ENCODE measurements at regions not wholly inside any gene's neighbourhood (a gene's known extent, or its start where the extent isn't known, plus 50 kb on each side); places are given as distances from the start of the nearest gene placed in this dataset.
"Not testable (repeated sequence)": the region's sequence is repeated elsewhere in the genome, so short reads cannot be mapped to it uniquely, and the experiment has no call there.

GRCh38 chr6:27836141-27836782 lies 75.9 kb downstream of the OR2B2 start:
- H3K23ac ChIP-seq (ENCODE audit: low read depth, low read length, poor library complexity): no peak overlapping the region
- H3K9ac ChIP-seq (ENCODE audit: low read depth, low read length, poor library complexity): no peak overlapping the region
- H3K18ac ChIP-seq (ENCODE audit: low read length): no peak overlapping the region
- 100% methylated on average over 1 of the region's 3 CpGs; no CpG with 5 or more reads in 1 of the 2 donors for WGBS, 2 donors (ENCODE audit: extremely low coverage in 2 of 2, insufficient read length in 2 of 2, insufficient replicate concordance in 1 of 2)
- no peak overlapping the region for H2BK15ac ChIP-seq (ENCODE audit: low read length)
- no peaks in the 10 kb centered on the region for H3K27me3 ChIP-seq (ENCODE audit: control insufficient read depth in 3 of 3, insufficient read depth in 3 of 3, low read depth in 1 of 3, low read length in 3 of 3)
- no peak overlapping the region for H3K14ac ChIP-seq (ENCODE audit: low read length)
- H2BK120ac ChIP-seq (ENCODE audit: low read depth, low read length): no peak overlapping the region
- H2BK12ac ChIP-seq (ENCODE audit: low read length): no peak overlapping the region
- no peak overlapping the region for H4K8ac ChIP-seq (ENCODE audit: low read depth, low read length)
- no peaks in the 10 kb centered on the region for H3K9me3 ChIP-seq (replicated peaks in 1 of 2; ENCODE audit: control insufficient read depth in 2 of 2, insufficient read depth in 1 of 2, low read depth in 1 of 2, low read length in 2 of 2)
- no peak overlapping the region for H2BK5ac ChIP-seq (ENCODE audit: low read length)
- no peak overlapping the region for H2AFZ ChIP-seq (ENCODE audit: low read length)
- H3K27ac ChIP-seq (replicated peaks; ENCODE audit: low read length): peak overlapping the region; percentile 81
- peak overlapping the region; percentile 54 for H3K4me2 ChIP-seq (ENCODE audit: insufficient read depth, low read length, poor library complexity, severe bottlenecking)
- peak overlapping the region; percentile 70 to 83 for H3K4me3 ChIP-seq (ENCODE audit: low read length in 2 of 2)
- H3K4me1 ChIP-seq (ENCODE audit: control insufficient read depth in 2 of 2, insufficient read depth in 1 of 2, low read depth in 1 of 2, low read length in 2 of 2): peaks cover 0 to 3% of the 10 kb centered on the region in 2 donors
- DNase-seq (ENCODE audit: low spot score): no peak
- H3K36me3 ChIP-seq (replicated peaks in 1 of 2; ENCODE audit: control insufficient read depth in 2 of 2, insufficient read depth in 2 of 2, low read length in 2 of 2): peaks cover 0 to 3% of the 10 kb centered on the region in 2 donors
- H2AK5ac ChIP-seq (ENCODE audit: low read depth, low read length): no peak overlapping the region
- H4K91ac ChIP-seq (ENCODE audit: low read depth, low read length, poor library complexity): no peak overlapping the region
- no peaks in the 10 kb centered on the region for H3K79me1 ChIP-seq (ENCODE audit: low read depth, low read length)
- H3K4ac ChIP-seq (ENCODE audit: low read length): no peak overlapping the region

GRCh38 chr6:27834879-27835549 lies 77.2 kb downstream of the OR2B2 start:
- Histone ChIP-seq H3K4me1 (ENCODE audit: control insufficient read depth in 2 of 2, insufficient read depth in 1 of 2, low read depth in 1 of 2, low read length in 2 of 2) (peaks cover 0 to 3% of the 10 kb centered on the region in 2 donors), H3K4me2 (ENCODE audit: insufficient read depth, low read length, poor library complexity, severe bottlenecking) (no peak overlapping the region), H3K9ac (ENCODE audit: low read depth, low read length, poor library complexity) (no peak overlapping the region), H3K4ac (ENCODE audit: low read length) (no peak overlapping the region), H3K27me3 (ENCODE audit: control insufficient read depth in 3 of 3, insufficient read depth in 3 of 3, low read depth in 1 of 3, low read length in 3 of 3) (no peaks in the 10 kb centered on the region), H4K91ac (ENCODE audit: low read depth, low read length, poor library complexity) (no peak overlapping the region), H3K79me1 (ENCODE audit: low read depth, low read length) (no peaks in the 10 kb centered on the region), H3K14ac (ENCODE audit: low read length) (no peak overlapping the region), H2AFZ (ENCODE audit: low read length) (no peak overlapping the region), H2BK15ac (ENCODE audit: low read length) (no peak overlapping the region), H3K27ac (replicated peaks; ENCODE audit: low read length) (no peak overlapping the region), H3K4me3 (ENCODE audit: low read length in 2 of 2) (no peak overlapping the region), H3K36me3 (replicated peaks in 1 of 2; ENCODE audit: control insufficient read depth in 2 of 2, insufficient read depth in 2 of 2, low read length in 2 of 2) (peaks cover 0 to 3% of the 10 kb centered on the region in 2 donors), H2BK120ac (ENCODE audit: low read depth, low read length) (no peak overlapping the region), H3K18ac (ENCODE audit: low read length) (no peak overlapping the region), H4K8ac (ENCODE audit: low read depth, low read length) (no peak overlapping the region), H2BK12ac (ENCODE audit: low read length) (no peak overlapping the region), H2BK5ac (ENCODE audit: low read length) (no peak overlapping the region), H3K23ac (ENCODE audit: low read depth, low read length, poor library complexity) (no peak overlapping the region), H2AK5ac (ENCODE audit: low read depth, low read length) (no peak overlapping the region), H3K9me3 (replicated peaks in 1 of 2; ENCODE audit: control insufficient read depth in 2 of 2, insufficient read depth in 1 of 2, low read depth in 1 of 2, low read length in 2 of 2) (no peaks in the 10 kb centered on the region)
- WGBS, 2 donors (ENCODE audit: extremely low coverage in 2 of 2, insufficient read length in 2 of 2, insufficient replicate concordance in 1 of 2): no CpG with 5 or more reads among the region's 4 CpGs
- no peak for DNase-seq (ENCODE audit: low spot score)

GRCh38 chr6:27834384-27834783 lies 77.8 kb downstream of the OR2B2 start:
- no peak overlapping the region for H3K14ac ChIP-seq (ENCODE audit: low read length)
- no peaks in the 10 kb centered on the region for H3K79me1 ChIP-seq (ENCODE audit: low read depth, low read length)
- H2AFZ ChIP-seq (ENCODE audit: low read length): no peak overlapping the region
- no peak overlapping the region for H2BK5ac ChIP-seq (ENCODE audit: low read length)
- no peak overlapping the region for H2AK5ac ChIP-seq (ENCODE audit: low read depth, low read length)
- no peak for DNase-seq (ENCODE audit: low spot score)
- no peak overlapping the region for H3K4me2 ChIP-seq (ENCODE audit: insufficient read depth, low read length, poor library complexity, severe bottlenecking)
- peaks cover 0 to 3% of the 10 kb centered on the region in 2 donors for H3K36me3 ChIP-seq (replicated peaks in 1 of 2; ENCODE audit: control insufficient read depth in 2 of 2, insufficient read depth in 2 of 2, low read length in 2 of 2)
- H3K4ac ChIP-seq (ENCODE audit: low read length): no peak overlapping the region
- no peak overlapping the region for H2BK120ac ChIP-seq (ENCODE audit: low read depth, low read length)
- H2BK15ac ChIP-seq (ENCODE audit: low read length): no peak overlapping the region
- no peak overlapping the region for H3K23ac ChIP-seq (ENCODE audit: low read depth, low read length, poor library complexity)
- WGBS, 2 donors (ENCODE audit: extremely low coverage in 2 of 2, insufficient read length in 2 of 2, insufficient replicate concordance in 1 of 2): no CpG with 5 or more reads among the region's 1 CpG
- no peaks in the 10 kb centered on the region for H3K27me3 ChIP-seq (ENCODE audit: control insufficient read depth in 3 of 3, insufficient read depth in 3 of 3, low read depth in 1 of 3, low read length in 3 of 3)
- H4K8ac ChIP-seq (ENCODE audit: low read depth, low read length): no peak overlapping the region
- no peaks in the 10 kb centered on the region for H3K9me3 ChIP-seq (replicated peaks in 1 of 2; ENCODE audit: control insufficient read depth in 2 of 2, insufficient read depth in 1 of 2, low read depth in 1 of 2, low read length in 2 of 2)
- H3K27ac ChIP-seq (replicated peaks; ENCODE audit: low read length): no peak overlapping the region
- no peak overlapping the region for H4K91ac ChIP-seq (ENCODE audit: low read depth, low read length, poor library complexity)
- H3K9ac ChIP-seq (ENCODE audit: low read depth, low read length, poor library complexity): no peak overlapping the region
- H3K4me1 ChIP-seq (ENCODE audit: control insufficient read depth in 2 of 2, insufficient read depth in 1 of 2, low read depth in 1 of 2, low read length in 2 of 2): no peaks in the 10 kb centered on the region
- no peak overlapping the region for H2BK12ac ChIP-seq (ENCODE audit: low read length)
- H3K4me3 ChIP-seq (ENCODE audit: low read length in 2 of 2): no peak overlapping the region
- H3K18ac ChIP-seq (ENCODE audit: low read length): no peak overlapping the region

GRCh38 chr6:27831434-27832081 lies 80.6 kb downstream of the OR2B2 start:
- not testable (repeated sequence) for H3K27me3 ChIP-seq (ENCODE audit: control insufficient read depth in 3 of 3, insufficient read depth in 3 of 3, low read depth in 1 of 3, low read length in 3 of 3); DNase-seq (ENCODE audit: low spot score); H3K9me3 ChIP-seq (replicated peaks in 1 of 2; ENCODE audit: control insufficient read depth in 2 of 2, insufficient read depth in 1 of 2, low read depth in 1 of 2, low read length in 2 of 2); H2BK120ac ChIP-seq (ENCODE audit: low read depth, low read length); H3K4ac ChIP-seq (ENCODE audit: low read length); H3K14ac ChIP-seq (ENCODE audit: low read length); H2AK5ac ChIP-seq (ENCODE audit: low read depth, low read length); H4K8ac ChIP-seq (ENCODE audit: low read depth, low read length); H3K36me3 ChIP-seq (replicated peaks in 1 of 2; ENCODE audit: control insufficient read depth in 2 of 2, insufficient read depth in 2 of 2, low read length in 2 of 2); H3K9ac ChIP-seq (ENCODE audit: low read depth, low read length, poor library complexity); H3K18ac ChIP-seq (ENCODE audit: low read length); H4K91ac ChIP-seq (ENCODE audit: low read depth, low read length, poor library complexity); H2BK12ac ChIP-seq (ENCODE audit: low read length); H3K23ac ChIP-seq (ENCODE audit: low read depth, low read length, poor library complexity); H3K4me1 ChIP-seq (ENCODE audit: control insufficient read depth in 2 of 2, insufficient read depth in 1 of 2, low read depth in 1 of 2, low read length in 2 of 2); H2BK15ac ChIP-seq (ENCODE audit: low read length); H3K4me2 ChIP-seq (ENCODE audit: insufficient read depth, low read length, poor library complexity, severe bottlenecking); H3K79me1 ChIP-seq (ENCODE audit: low read depth, low read length); H2BK5ac ChIP-seq (ENCODE audit: low read length)
- WGBS, 2 donors (ENCODE audit: extremely low coverage in 2 of 2, insufficient read length in 2 of 2, insufficient replicate concordance in 1 of 2): no CpG with 5 or more reads among the region's 26 CpGs
- H2AFZ ChIP-seq (ENCODE audit: low read length): peak overlapping the region; percentile 55
- H3K27ac ChIP-seq (replicated peaks; ENCODE audit: low read length): peak overlapping the region; percentile 49
- H3K4me3 ChIP-seq (ENCODE audit: low read length in 2 of 2): peak overlapping the region in 1 of 2 donors; percentile 32
